WTC11 (cell line): ENCODE measurements at regions not wholly inside any gene's neighbourhood (a gene's known extent, or its start where the extent isn't known, plus 50 kb on each side); places are given as distances from the start of the nearest gene placed in this dataset.

Experiments used
- ATAC-seq: fragments of 200-7000 bp; cut with Tn5 transposase; 2 replicates; pipeline ENCODE4 v1.10.0; 2021; ENCODE audit warnings: mild to moderate bottlenecking, moderate library complexity
- CTCF ChIA-PET: fragments of 300-600 bp; sonication (Branson Sonifier 250); formaldehyde crosslinking; loops from one replicate; lab custom pipeline; 2021; ENCODE audit warnings: antibody characterized with exemption; lab: Charles Lee
- POLR2A ChIA-PET: fragments of 350-600 bp; sonication (Branson Sonifier 250); formaldehyde crosslinking; loops from one replicate; lab custom pipeline; 2021; ENCODE audit warnings: antibody characterized with exemption; lab: Charles Lee
- DNase-seq: peaks from one replicate; pipeline ENCODE4 v3.0.0; 2021; ENCODE audit warnings: low spot score
- H3K27ac Mint-ChIP-seq: 2 replicates; pipeline ENCODE4 v1.8.0; 2021; ENCODE audit warnings: mixed read lengths
- H3K27me3 Mint-ChIP-seq: 2 replicates; pipeline ENCODE4 v1.8.0; 2021; ENCODE audit warnings: low read depth, mild to moderate bottlenecking, moderate library complexity, mixed read lengths
- H3K36me3 Mint-ChIP-seq: 2 replicates; pipeline ENCODE4 v1.8.0; 2021; ENCODE audit warnings: mixed read lengths
- H3K4me1 Mint-ChIP-seq: 2 replicates; pipeline ENCODE4 v1.8.0; 2022; ENCODE audit warnings: mixed read lengths
- H3K4me3 Mint-ChIP-seq: 2 replicates; pipeline ENCODE4 v1.8.0; 2021; ENCODE audit warnings: mild to moderate bottlenecking, moderate library complexity, mixed read lengths
- H3K9me3 Mint-ChIP-seq: 2 replicates; pipeline ENCODE4 v1.8.0; 2021; ENCODE audit warnings: mixed read lengths
- ARID4B ChIP-seq: sonication (generic); formaldehyde crosslinking; IDR thresholded peaks from 2 replicates; pipeline ENCODE4 v1.8.0; 2023; ENCODE audit warnings: missing genetic modification reagents, mild to moderate bottlenecking, borderline replicate concordance
- ATF1 ChIP-seq: sonication (generic); formaldehyde crosslinking; IDR thresholded peaks from 2 replicates; pipeline ENCODE4 v1.8.1; 2023; ENCODE audit warnings: mild to moderate bottlenecking, moderate library complexity, missing genetic modification reagents
- ELF4 ChIP-seq: sonication (generic); formaldehyde crosslinking; IDR thresholded peaks from 2 replicates; pipeline ENCODE4 v1.8.1; 2022; ENCODE audit warnings: low read depth, mild to moderate bottlenecking, moderate library complexity, missing genetic modification reagents
- EMX1 ChIP-seq: fragments of 250-450 bp; sonication (Bioruptor Pico); IDR thresholded peaks from 2 replicates; pipeline ENCODE4 v1.8.0; 2021; ENCODE audit warnings: mild to moderate bottlenecking
- ESRRA ChIP-seq: sonication (generic); formaldehyde crosslinking; IDR thresholded peaks from 2 replicates; pipeline ENCODE4 v1.8.1; 2022; ENCODE audit warnings: mild to moderate bottlenecking, missing genetic modification reagents, borderline replicate concordance
- MXD4 ChIP-seq: fragments of 250-450 bp; sonication (Bioruptor Pico); IDR thresholded peaks from 2 replicates; pipeline ENCODE4 v1.8.0; 2021; ENCODE audit warnings: mild to moderate bottlenecking, moderate library complexity, borderline replicate concordance
- RELA ChIP-seq: sonication (generic); formaldehyde crosslinking; IDR thresholded peaks from 2 replicates; pipeline ENCODE4 v1.8.1; 2022; ENCODE audit warnings: missing genetic modification reagents, mild to moderate bottlenecking, borderline replicate concordance
- ZBTB21 ChIP-seq: sonication (generic); formaldehyde crosslinking; IDR thresholded peaks from 2 replicates; pipeline ENCODE4 v1.8.1; 2023; ENCODE audit warnings: mild to moderate bottlenecking, missing genetic modification reagents, borderline replicate concordance
- ZNF416 ChIP-seq: fragments of 250-450 bp; sonication (Bioruptor Pico); IDR thresholded peaks from 2 replicates; pipeline ENCODE4 v1.9.0; 2021; ENCODE audit warnings: mild to moderate bottlenecking, inconsistent platforms
- ZNF423 ChIP-seq: fragments of 250-450 bp; sonication (Bioruptor Pico); IDR thresholded peaks from 2 replicates; pipeline ENCODE4 v2.1.2; 2022; ENCODE audit warnings: mild to moderate bottlenecking, moderate library complexity
- ZNF425 ChIP-seq: fragments of 250-450 bp; sonication (Bioruptor Pico); conservative IDR thresholded peaks from 2 replicates; pipeline ENCODE4 v1.9.0; 2021; ENCODE audit warnings: mild to moderate bottlenecking
- TF ChIP-seq, protein P1 (sequence below): sonication (generic); formaldehyde crosslinking; IDR thresholded peaks from 2 replicates; pipeline ENCODE4 v1.8.1; 2022; ENCODE audit warnings: low read depth, missing genetic modification reagents, borderline replicate concordance
- TF ChIP-seq, protein P2 (sequence below): sonication (generic); formaldehyde crosslinking; IDR thresholded peaks from 2 replicates; pipeline ENCODE4 v1.8.0; 2023; ENCODE audit warnings: mild to moderate bottlenecking, missing genetic modification reagents
- TF ChIP-seq, protein P3 (sequence below): sonication (generic); formaldehyde crosslinking; IDR thresholded peaks from 2 replicates; pipeline ENCODE4 v1.8.0; 2023; ENCODE audit warnings: missing genetic modification reagents
- TF ChIP-seq, protein P4 (sequence below): sonication (generic); formaldehyde crosslinking; IDR thresholded peaks from 2 replicates; pipeline ENCODE4 v1.8.1; 2022; ENCODE audit warnings: low read depth, mild to moderate bottlenecking, moderate library complexity, missing genetic modification reagents, borderline replicate concordance

- ChIA-PET POLR2A (no interaction called here), CTCF (no interaction called here)
- DNase-seq = no peak
- Mint-ChIP-seq H3K27me3 (no peaks in the 10 kb centered on the region), H3K4me3 (no peak overlapping the region), H3K27ac (no peak overlapping the region), H3K9me3 (0 out of 2 replicates have a peak, but pooled peaks cover 3% of the 10 kb centered on the region), H3K4me1 (peaks cover 8% of the 10 kb centered on the region), H3K36me3 (no peaks in the 10 kb centered on the region)
- no peak for ATAC-seq
- TF ChIP-seq ESRRA (CRISPR knock-in tag) (no peak), ATF1 (no peak), EMX1 (no peak), ZNF416 (no peak), ZNF423 (no peak), MXD4 (CRISPR knock-in tag) (no peak), ELF4 (CRISPR knock-in tag) (no peak), RELA (no peak), ZBTB21 (CRISPR knock-in tag) (no peak), ARID4B (CRISPR knock-in tag) (no peak), ZNF425 (no peak)
- TF ChIP-seq, protein P1, sequence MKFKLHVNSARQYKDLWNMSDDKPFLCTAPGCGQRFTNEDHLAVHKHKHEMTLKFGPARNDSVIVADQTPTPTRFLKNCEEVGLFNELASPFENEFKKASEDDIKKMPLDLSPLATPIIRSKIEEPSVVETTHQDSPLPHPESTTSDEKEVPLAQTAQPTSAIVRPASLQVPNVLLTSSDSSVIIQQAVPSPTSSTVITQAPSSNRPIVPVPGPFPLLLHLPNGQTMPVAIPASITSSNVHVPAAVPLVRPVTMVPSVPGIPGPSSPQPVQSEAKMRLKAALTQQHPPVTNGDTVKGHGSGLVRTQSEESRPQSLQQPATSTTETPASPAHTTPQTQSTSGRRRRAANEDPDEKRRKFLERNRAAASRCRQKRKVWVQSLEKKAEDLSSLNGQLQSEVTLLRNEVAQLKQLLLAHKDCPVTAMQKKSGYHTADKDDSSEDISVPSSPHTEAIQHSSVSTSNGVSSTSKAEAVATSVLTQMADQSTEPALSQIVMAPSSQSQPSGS = no peak
- TF ChIP-seq, protein P2, sequence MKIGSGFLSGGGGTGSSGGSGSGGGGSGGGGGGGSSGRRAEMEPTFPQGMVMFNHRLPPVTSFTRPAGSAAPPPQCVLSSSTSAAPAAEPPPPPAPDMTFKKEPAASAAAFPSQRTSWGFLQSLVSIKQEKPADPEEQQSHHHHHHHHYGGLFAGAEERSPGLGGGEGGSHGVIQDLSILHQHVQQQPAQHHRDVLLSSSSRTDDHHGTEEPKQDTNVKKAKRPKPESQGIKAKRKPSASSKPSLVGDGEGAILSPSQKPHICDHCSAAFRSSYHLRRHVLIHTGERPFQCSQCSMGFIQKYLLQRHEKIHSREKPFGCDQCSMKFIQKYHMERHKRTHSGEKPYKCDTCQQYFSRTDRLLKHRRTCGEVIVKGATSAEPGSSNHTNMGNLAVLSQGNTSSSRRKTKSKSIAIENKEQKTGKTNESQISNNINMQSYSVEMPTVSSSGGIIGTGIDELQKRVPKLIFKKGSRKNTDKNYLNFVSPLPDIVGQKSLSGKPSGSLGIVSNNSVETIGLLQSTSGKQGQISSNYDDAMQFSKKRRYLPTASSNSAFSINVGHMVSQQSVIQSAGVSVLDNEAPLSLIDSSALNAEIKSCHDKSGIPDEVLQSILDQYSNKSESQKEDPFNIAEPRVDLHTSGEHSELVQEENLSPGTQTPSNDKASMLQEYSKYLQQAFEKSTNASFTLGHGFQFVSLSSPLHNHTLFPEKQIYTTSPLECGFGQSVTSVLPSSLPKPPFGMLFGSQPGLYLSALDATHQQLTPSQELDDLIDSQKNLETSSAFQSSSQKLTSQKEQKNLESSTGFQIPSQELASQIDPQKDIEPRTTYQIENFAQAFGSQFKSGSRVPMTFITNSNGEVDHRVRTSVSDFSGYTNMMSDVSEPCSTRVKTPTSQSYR (CRISPR knock-in tag) = no peak
- TF ChIP-seq, protein P3, sequence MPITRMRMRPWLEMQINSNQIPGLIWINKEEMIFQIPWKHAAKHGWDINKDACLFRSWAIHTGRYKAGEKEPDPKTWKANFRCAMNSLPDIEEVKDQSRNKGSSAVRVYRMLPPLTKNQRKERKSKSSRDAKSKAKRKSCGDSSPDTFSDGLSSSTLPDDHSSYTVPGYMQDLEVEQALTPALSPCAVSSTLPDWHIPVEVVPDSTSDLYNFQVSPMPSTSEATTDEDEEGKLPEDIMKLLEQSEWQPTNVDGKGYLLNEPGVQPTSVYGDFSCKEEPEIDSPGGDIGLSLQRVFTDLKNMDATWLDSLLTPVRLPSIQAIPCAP (CRISPR knock-in tag) = no peak
- TF ChIP-seq, protein P4, sequence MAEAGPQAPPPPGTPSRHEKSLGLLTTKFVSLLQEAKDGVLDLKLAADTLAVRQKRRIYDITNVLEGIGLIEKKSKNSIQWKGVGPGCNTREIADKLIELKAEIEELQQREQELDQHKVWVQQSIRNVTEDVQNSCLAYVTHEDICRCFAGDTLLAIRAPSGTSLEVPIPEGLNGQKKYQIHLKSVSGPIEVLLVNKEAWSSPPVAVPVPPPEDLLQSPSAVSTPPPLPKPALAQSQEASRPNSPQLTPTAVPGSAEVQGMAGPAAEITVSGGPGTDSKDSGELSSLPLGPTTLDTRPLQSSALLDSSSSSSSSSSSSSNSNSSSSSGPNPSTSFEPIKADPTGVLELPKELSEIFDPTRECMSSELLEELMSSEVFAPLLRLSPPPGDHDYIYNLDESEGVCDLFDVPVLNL (CRISPR knock-in tag) = no peak
Observed at GRCh38 chr18:38663682-38664081, 1098.1 kb upstream of the CELF4 start.
